ENCODE measurements at regions not wholly inside any gene's neighbourhood (a gene's known extent, or its start where the extent isn't known, plus 50 kb on each side); places are given as distances from the start of the nearest gene placed in this dataset.
A peak's percentile ranks its signal among the peaks of the same experiment; 100 is the strongest.

- DNase-seq, result no peak
Measured at GRCh38 chr1:29903548-29904166, 667.3 kb downstream of the PTPRU start.

- peak in 1 of 3 experiments; percentile 73 for DNase-seq
Measured at GRCh38 chr1:29901624-29902325, 665.5 kb downstream of the PTPRU start.

- DNase-seq, result peak in 1 of 3 experiments; percentile 18
Measured at GRCh38 chr1:29900712-29901111, 664.4 kb downstream of the PTPRU start.

GRCh38 chr1:29900104-29900679, 663.9 kb downstream of the PTPRU start:
- DNase-seq, result no peak

GRCh38 chr1:29896791-29897714, 660.7 kb downstream of the PTPRU start:
- DNase-seq, result no peak

- no peak for DNase-seq
Measured at GRCh38 chr1:29896300-29896699, 660.0 kb downstream of the PTPRU start.

- DNase-seq, result no peak
Measured at GRCh38 chr1:29895201-29895600, 658.9 kb downstream of the PTPRU start.

- no peak for DNase-seq
Measured at GRCh38 chr1:29894311-29894710, 658.0 kb downstream of the PTPRU start.

GRCh38 chr1:29893806-29894205, 657.5 kb downstream of the PTPRU start:
- DNase-seq, result no peak

GRCh38 chr1:29893046-29893723, 656.9 kb downstream of the PTPRU start:
- no peak for DNase-seq

- DNase-seq, result no peak
Measured at GRCh38 chr1:29892247-29892646, 655.9 kb downstream of the PTPRU start.

- DNase-seq, result no peak
Measured at GRCh38 chr1:29890201-29890959, 654.1 kb downstream of the PTPRU start.

- DNase-seq, result no peak
Measured at GRCh38 chr1:29889776-29890175, 653.5 kb downstream of the PTPRU start.

- DNase-seq, result no peak
Measured at GRCh38 chr1:29884740-29885139, 648.4 kb downstream of the PTPRU start.

GRCh38 chr1:29883986-29884385, 647.7 kb downstream of the PTPRU start:
- DNase-seq, result no peak

- DNase-seq, result no peak
Measured at GRCh38 chr1:29883411-29883832, 647.1 kb downstream of the PTPRU start.

- peak; percentile 38 to 71 (median 59) for DNase-seq
Measured at GRCh38 chr1:29880556-29880955, 644.2 kb downstream of the PTPRU start.

- no peak for DNase-seq
Measured at GRCh38 chr1:29879217-29879616, 642.9 kb downstream of the PTPRU start.

GRCh38 chr1:29878501-29878900, 642.2 kb downstream of the PTPRU start:
- DNase-seq, result peak; percentile 79 to 94 (median 92)

GRCh38 chr1:29876902-29877301, 640.6 kb downstream of the PTPRU start:
- DNase-seq, result peak in 1 of 3 experiments; percentile 51

GRCh38 chr1:29876441-29876840, 640.1 kb downstream of the PTPRU start:
- DNase-seq, result no peak

GRCh38 chr1:29875557-29876028, 639.3 kb downstream of the PTPRU start:
- peak; percentile 11 to 70 (median 29) for DNase-seq

All from NCI-H1417 (cell line).